ENCODE measurements at regions not wholly inside any gene's neighbourhood (a gene's known extent, or its start where the extent isn't known, plus 50 kb on each side); places are given as distances from the start of the nearest gene placed in this dataset.

GRCh38 chr13:73572824-73573223 lies 514.0 kb downstream of the KLF5 start:
- H3K27me3 ChIP-seq (ENCODE audit: insufficient read depth, low read length) = no peaks in the 10 kb centered on the region
- ChIA-PET CTCF (no interaction called here), POLR2A (no interaction called here), RAD21 (ENCODE audit: low non-redundant PET in 1 of 2, low total read pairs in 2 of 2, uncharacterized antibody in 2 of 2, unreplicated experiment in 2 of 2) (no interaction called here)
- DNase-seq (ENCODE audit: low read depth, low spot score) (no peak), ATAC-seq (no peak)
- no peak overlapping the region for H2AFZ ChIP-seq (ENCODE audit: low read depth, low read length, poor library complexity, severe bottlenecking)
- no peaks in the 10 kb centered on the region for H3K79me2 ChIP-seq (ENCODE audit: insufficient read depth, low read length)
- H3K4me3 ChIP-seq (replicated peaks in 1 of 2; ENCODE audit: low read depth in 1 of 2, low read length in 2 of 2) = no peak overlapping the region
- H3K9me3 ChIP-seq (ENCODE audit: control insufficient read depth in 1 of 2, insufficient read depth in 1 of 2, low read depth in 1 of 2, low read length in 2 of 2) = no peaks in the 10 kb centered on the region
- BruUV-seq (replicated peaks) = no TSS peak
- no peaks in the 10 kb centered on the region for H3K9me2 ChIP-seq (ENCODE audit: insufficient read depth)
- intact Hi-C loops (cut with micrococcal nuclease) = no loop called here
- H4K20me1 ChIP-seq (ENCODE audit: insufficient read depth) = no peaks in the 10 kb centered on the region
- TF ChIP-seq ZNF274 (IDR thresholded peaks at IDR 0.05; ENCODE audit: low read depth, low read length) (no peak), CEBPB (IDR thresholded peaks at IDR 0.05; ENCODE audit: low read depth) (no peak), SP1 (IDR thresholded peaks at IDR 0.05; ENCODE audit: low read depth) (no peak), POLR2A (IDR thresholded peaks at IDR 0.05; ENCODE audit: borderline replicate concordance, extremely low read depth, insufficient read depth, insufficient read length) (no peak), TCF7L2 (IDR thresholded peaks at IDR 0.05; ENCODE audit: borderline replicate concordance, extremely low read depth, insufficient read depth, insufficient read length) (no peak), ZFX (IDR thresholded peaks at IDR 0.05) (no peak), ELF1 (IDR thresholded peaks at IDR 0.05; ENCODE audit: borderline replicate concordance, low read depth) (no peak), ZBTB33 (IDR thresholded peaks at IDR 0.05; ENCODE audit: extremely low read depth, insufficient replicate concordance, low read length) (no peak)
- H3K9ac ChIP-seq (ENCODE audit: low read length) = no peak overlapping the region
- H3K4me2 ChIP-seq (ENCODE audit: low read length) = no peak overlapping the region
- no peaks in the 10 kb centered on the region for H3K4me1 ChIP-seq (ENCODE audit: control insufficient read depth in 1 of 2, insufficient read depth in 2 of 2, low read length in 2 of 2)
- no peak overlapping the region for H3K27ac ChIP-seq (ENCODE audit: low read depth, low read length)
- no peaks in the 10 kb centered on the region for H3K36me3 ChIP-seq (ENCODE audit: control insufficient read depth in 1 of 2, insufficient read depth in 2 of 2, low read length in 2 of 2)

- no peaks in the 10 kb centered on the region for H4K20me1 ChIP-seq (ENCODE audit: insufficient read depth)
- ChIA-PET RAD21 (ENCODE audit: low non-redundant PET in 1 of 2, low total read pairs in 2 of 2, uncharacterized antibody in 2 of 2, unreplicated experiment in 2 of 2) (no interaction called here), POLR2A (no interaction called here), CTCF (no interaction called here)
- no peak overlapping the region for H3K4me3 ChIP-seq (replicated peaks in 1 of 2; ENCODE audit: low read depth in 1 of 2, low read length in 2 of 2)
- H3K4me1 ChIP-seq (ENCODE audit: control insufficient read depth in 1 of 2, insufficient read depth in 2 of 2, low read length in 2 of 2) = no peaks in the 10 kb centered on the region
- no peaks in the 10 kb centered on the region for H3K79me2 ChIP-seq (ENCODE audit: insufficient read depth, low read length)
- H3K4me2 ChIP-seq (ENCODE audit: low read length) = no peak overlapping the region
- H3K9me2 ChIP-seq (ENCODE audit: insufficient read depth) = no peaks in the 10 kb centered on the region
- H2AFZ ChIP-seq (ENCODE audit: low read depth, low read length, poor library complexity, severe bottlenecking) = no peak overlapping the region
- H3K9ac ChIP-seq (ENCODE audit: low read length) = no peak overlapping the region
- H3K27ac ChIP-seq (ENCODE audit: low read depth, low read length) = no peak overlapping the region
- H3K9me3 ChIP-seq (ENCODE audit: control insufficient read depth in 1 of 2, insufficient read depth in 1 of 2, low read depth in 1 of 2, low read length in 2 of 2) = no peaks in the 10 kb centered on the region
- no peaks in the 10 kb centered on the region for H3K27me3 ChIP-seq (ENCODE audit: insufficient read depth, low read length)
- BruUV-seq (replicated peaks) = no TSS peak
- DNase-seq (ENCODE audit: low read depth, low spot score) (no peak), ATAC-seq (no peak)
- intact Hi-C loops (cut with micrococcal nuclease) = no loop called here
- no peaks in the 10 kb centered on the region for H3K36me3 ChIP-seq (ENCODE audit: control insufficient read depth in 1 of 2, insufficient read depth in 2 of 2, low read length in 2 of 2)
- TF ChIP-seq ELF1 (IDR thresholded peaks at IDR 0.05; ENCODE audit: borderline replicate concordance, low read depth) = no peak
- no peak for TF ChIP-seq SIN3A (IDR thresholded peaks at IDR 0.05; ENCODE audit: low read depth)
- TF ChIP-seq EGR1 (IDR thresholded peaks at IDR 0.05; ENCODE audit: low read depth) = no peak
- no peak for TF ChIP-seq ZNF274 (IDR thresholded peaks at IDR 0.05; ENCODE audit: low read depth, low read length)
- TF ChIP-seq TCF7L2 (IDR thresholded peaks at IDR 0.05; ENCODE audit: borderline replicate concordance, extremely low read depth, insufficient read depth, insufficient read length) = no peak
- no peak for TF ChIP-seq MAX (IDR thresholded peaks at IDR 0.05)
- TF ChIP-seq POLR2A (IDR thresholded peaks at IDR 0.05; ENCODE audit: borderline replicate concordance, extremely low read depth, insufficient read depth, insufficient read length) = no peak
- TF ChIP-seq CBX3 (IDR thresholded peaks at IDR 0.05; ENCODE audit: low read depth) = no peak
- TF ChIP-seq YY1 (IDR thresholded peaks at IDR 0.05; ENCODE audit: extremely low read depth, insufficient replicate concordance, low read depth, low read length) = no peak
- TF ChIP-seq EZH2phosphoT487 (IDR thresholded peaks at IDR 0.05; ENCODE audit: borderline replicate concordance) = no peak
- no peak for TF ChIP-seq EZH2 (IDR thresholded peaks at IDR 0.05)
- TF ChIP-seq JUND (IDR thresholded peaks at IDR 0.05) = no peak
- TF ChIP-seq SP1 (IDR thresholded peaks at IDR 0.05; ENCODE audit: low read depth) = no peak
- TF ChIP-seq, protein P1, sequence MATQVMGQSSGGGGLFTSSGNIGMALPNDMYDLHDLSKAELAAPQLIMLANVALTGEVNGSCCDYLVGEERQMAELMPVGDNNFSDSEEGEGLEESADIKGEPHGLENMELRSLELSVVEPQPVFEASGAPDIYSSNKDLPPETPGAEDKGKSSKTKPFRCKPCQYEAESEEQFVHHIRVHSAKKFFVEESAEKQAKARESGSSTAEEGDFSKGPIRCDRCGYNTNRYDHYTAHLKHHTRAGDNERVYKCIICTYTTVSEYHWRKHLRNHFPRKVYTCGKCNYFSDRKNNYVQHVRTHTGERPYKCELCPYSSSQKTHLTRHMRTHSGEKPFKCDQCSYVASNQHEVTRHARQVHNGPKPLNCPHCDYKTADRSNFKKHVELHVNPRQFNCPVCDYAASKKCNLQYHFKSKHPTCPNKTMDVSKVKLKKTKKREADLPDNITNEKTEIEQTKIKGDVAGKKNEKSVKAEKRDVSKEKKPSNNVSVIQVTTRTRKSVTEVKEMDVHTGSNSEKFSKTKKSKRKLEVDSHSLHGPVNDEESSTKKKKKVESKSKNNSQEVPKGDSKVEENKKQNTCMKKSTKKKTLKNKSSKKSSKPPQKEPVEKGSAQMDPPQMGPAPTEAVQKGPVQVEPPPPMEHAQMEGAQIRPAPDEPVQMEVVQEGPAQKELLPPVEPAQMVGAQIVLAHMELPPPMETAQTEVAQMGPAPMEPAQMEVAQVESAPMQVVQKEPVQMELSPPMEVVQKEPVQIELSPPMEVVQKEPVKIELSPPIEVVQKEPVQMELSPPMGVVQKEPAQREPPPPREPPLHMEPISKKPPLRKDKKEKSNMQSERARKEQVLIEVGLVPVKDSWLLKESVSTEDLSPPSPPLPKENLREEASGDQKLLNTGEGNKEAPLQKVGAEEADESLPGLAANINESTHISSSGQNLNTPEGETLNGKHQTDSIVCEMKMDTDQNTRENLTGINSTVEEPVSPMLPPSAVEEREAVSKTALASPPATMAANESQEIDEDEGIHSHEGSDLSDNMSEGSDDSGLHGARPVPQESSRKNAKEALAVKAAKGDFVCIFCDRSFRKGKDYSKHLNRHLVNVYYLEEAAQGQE (IDR thresholded peaks at IDR 0.05; ENCODE audit: low read depth) = no peak
Measured at GRCh38 chr13:73571376-73571775, 512.6 kb downstream of the KLF5 start.

Measured in HCT116 (cell line).